ENCODE measurements at regions not wholly inside any gene's neighbourhood (a gene's known extent, or its start where the extent isn't known, plus 50 kb on each side); places are given as distances from the start of the nearest gene placed in this dataset.

DNA sequence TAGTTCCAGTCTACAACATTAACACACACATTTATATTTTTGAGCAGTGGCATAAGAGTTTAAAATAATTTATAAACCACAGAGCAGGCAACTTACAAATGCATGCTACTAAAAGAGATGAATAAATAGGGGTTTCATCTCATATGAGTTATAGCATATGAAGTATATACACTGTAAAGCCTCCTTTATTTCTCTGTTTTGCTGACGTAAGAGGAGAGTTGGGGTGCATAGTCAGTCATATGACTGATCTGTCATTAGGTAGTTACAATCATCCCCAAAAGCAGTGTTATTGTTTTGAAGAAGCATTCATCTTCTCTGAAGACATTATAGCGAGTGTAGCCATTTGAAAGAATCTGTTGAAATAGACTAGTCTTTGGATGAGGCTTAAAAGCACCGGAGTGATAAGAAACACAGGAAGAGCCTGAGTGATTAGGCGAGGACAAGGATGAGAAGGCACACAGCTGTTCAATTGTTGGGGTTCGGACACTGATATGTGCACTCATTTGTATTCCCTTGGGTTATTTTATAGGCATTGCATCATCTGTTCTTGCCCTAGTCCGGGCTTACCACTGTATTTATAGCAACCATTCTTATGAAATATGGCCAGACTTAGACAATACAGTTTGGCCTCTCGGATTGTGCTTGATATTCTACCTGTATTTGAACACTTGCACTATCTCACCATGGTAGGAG lies 325.7 kb downstream of the SAMD5 start:
- Histone ChIP-seq H3K9me3 (ENCODE audit: control insufficient read depth in 5 of 5, low read length in 5 of 5) (no peaks in the 10 kb centered on the region), H3K27ac (ENCODE audit: low read depth, low read length) (no peak overlapping the region), H3K4me1 (ENCODE audit: control insufficient read depth in 5 of 5, insufficient read depth in 5 of 5, low read length in 5 of 5) (no peaks in the 10 kb centered on the region), H3K4me3 (ENCODE audit: low read depth in 1 of 5, low read length in 5 of 5) (no peak overlapping the region), H3K27me3 (ENCODE audit: control insufficient read depth in 5 of 5, insufficient read depth in 4 of 5, low read length in 5 of 5) (no peaks in the 10 kb centered on the region), H3K36me3 (ENCODE audit: control insufficient read depth in 5 of 5, insufficient read depth in 5 of 5, low read length in 5 of 5) (no peaks in the 10 kb centered on the region), H3K9ac (ENCODE audit: low read length in 5 of 5) (no peak overlapping the region)

DNA sequence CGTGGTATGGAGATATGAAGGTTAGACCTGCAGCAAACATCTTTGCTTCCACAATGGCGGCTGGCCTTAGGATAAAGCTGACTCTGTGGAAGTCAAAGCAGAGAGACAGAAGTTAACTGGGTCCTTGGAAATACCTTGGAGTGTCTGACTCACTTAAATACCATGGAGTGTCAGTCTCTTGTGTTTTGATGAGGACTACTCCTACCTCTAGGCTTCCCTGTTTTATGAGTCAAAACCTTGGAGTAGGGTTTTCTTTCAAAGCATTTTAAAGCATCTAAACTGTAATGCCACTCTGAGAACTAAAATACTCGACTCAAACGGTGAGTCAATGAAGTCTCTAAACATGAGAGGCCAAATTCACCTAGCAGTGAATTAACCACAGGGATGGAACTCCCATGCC lies 329.1 kb downstream of the SAMD5 start:
- Histone ChIP-seq H3K9ac (ENCODE audit: low read length in 5 of 5) (no peak overlapping the region), H3K36me3 (ENCODE audit: control insufficient read depth in 5 of 5, insufficient read depth in 5 of 5, low read length in 5 of 5) (no peaks in the 10 kb centered on the region), H3K27me3 (ENCODE audit: control insufficient read depth in 5 of 5, insufficient read depth in 4 of 5, low read length in 5 of 5) (no peaks in the 10 kb centered on the region), H3K27ac (ENCODE audit: low read depth, low read length) (no peak overlapping the region), H3K9me3 (ENCODE audit: control insufficient read depth in 5 of 5, low read length in 5 of 5) (no peaks in the 10 kb centered on the region), H3K4me1 (ENCODE audit: control insufficient read depth in 5 of 5, insufficient read depth in 5 of 5, low read length in 5 of 5) (no peaks in the 10 kb centered on the region), H3K4me3 (ENCODE audit: low read depth in 1 of 5, low read length in 5 of 5) (no peak overlapping the region)

DNA sequence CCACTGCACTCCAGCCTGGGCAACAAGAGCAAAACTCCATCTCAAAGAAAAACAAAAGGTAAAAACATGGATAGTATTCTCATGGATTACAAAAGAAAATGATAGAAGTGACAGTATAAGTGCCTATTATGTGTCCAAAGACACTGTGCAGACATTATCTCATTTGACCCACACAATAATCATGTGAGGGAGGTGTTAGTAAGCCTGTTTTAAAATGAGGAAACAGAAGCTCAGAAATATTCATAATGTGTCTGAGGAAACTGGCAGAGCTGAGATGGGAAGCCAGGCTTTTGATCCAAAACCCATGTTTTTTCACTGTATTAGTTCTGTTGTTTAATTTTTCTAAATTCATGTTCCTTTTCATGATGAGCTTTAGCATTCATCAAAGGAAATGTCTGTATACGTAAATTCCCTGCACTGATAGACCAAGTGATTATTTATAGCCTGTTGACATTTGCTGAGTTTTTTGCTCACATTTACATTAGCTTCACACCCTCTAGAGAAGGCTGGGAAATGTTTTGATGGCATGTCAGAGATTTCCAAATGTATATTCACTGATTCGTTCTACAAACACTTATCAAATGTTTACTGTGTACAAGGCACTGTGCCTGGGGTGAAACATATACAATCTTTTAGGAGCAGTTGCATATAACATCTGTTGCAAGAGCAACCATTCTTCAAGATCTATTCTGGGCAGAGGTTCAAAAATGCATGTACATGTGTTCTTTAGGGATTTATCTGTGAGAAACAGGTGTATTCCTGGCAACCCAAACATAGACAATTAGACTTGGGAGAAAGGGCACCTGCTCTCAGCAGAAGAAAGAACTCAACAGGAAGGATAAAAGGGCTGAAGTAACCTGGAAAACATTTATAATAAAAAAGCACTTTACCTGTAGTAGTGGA lies 331.5 kb downstream of the SAMD5 start:
- Histone ChIP-seq H3K9ac (ENCODE audit: low read length in 5 of 5) (no peak overlapping the region), H3K36me3 (ENCODE audit: control insufficient read depth in 5 of 5, insufficient read depth in 5 of 5, low read length in 5 of 5) (no peaks in the 10 kb centered on the region), H3K4me3 (ENCODE audit: low read depth in 1 of 5, low read length in 5 of 5) (no peak overlapping the region), H3K27me3 (ENCODE audit: control insufficient read depth in 5 of 5, insufficient read depth in 4 of 5, low read length in 5 of 5) (no peaks in the 10 kb centered on the region), H3K27ac (ENCODE audit: low read depth, low read length) (no peak overlapping the region), H3K4me1 (ENCODE audit: control insufficient read depth in 5 of 5, insufficient read depth in 5 of 5, low read length in 5 of 5) (no peaks in the 10 kb centered on the region), H3K9me3 (ENCODE audit: control insufficient read depth in 5 of 5, low read length in 5 of 5) (no peaks in the 10 kb centered on the region)

DNA sequence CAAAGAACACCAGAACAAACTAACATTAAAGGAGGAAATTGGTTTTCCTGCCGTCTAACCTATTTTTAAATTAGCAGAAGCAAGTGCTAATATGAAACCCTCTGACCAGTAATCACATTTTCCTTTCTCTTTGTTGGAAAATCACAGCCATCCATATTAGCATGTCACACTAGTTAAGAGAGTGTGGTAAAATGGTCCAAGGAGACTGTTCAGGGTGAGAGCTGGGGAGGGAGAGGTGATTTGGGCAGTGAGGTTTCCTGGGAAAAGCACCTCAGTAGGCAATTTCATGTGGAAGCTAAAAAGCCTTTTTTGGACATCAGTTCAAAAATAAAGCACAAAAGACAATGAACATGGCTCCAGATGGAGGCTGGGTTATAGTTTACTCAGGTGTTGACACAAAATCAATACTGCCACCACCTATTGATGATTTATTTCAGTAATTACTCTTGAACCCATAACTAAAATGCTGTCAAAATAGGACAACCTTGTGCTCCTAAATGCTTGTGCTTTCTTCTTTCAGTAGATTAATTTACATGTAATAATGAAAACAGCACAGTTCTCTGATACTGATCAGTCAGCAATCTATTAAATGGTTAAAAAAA lies 333.2 kb downstream of the SAMD5 start:
- H3K4me3 ChIP-seq (ENCODE audit: low read depth in 1 of 5, low read length in 5 of 5), result no peak overlapping the region
- no peaks in the 10 kb centered on the region for H3K27me3 ChIP-seq (ENCODE audit: control insufficient read depth in 5 of 5, insufficient read depth in 4 of 5, low read length in 5 of 5)
- H3K9me3 ChIP-seq (ENCODE audit: control insufficient read depth in 5 of 5, low read length in 5 of 5), result peaks cover 0 to 2% (median 0%) of the 10 kb centered on the region in 5 donors
- no peaks in the 10 kb centered on the region for H3K4me1 ChIP-seq (ENCODE audit: control insufficient read depth in 5 of 5, insufficient read depth in 5 of 5, low read length in 5 of 5)
- H3K36me3 ChIP-seq (ENCODE audit: control insufficient read depth in 5 of 5, insufficient read depth in 5 of 5, low read length in 5 of 5), result no peaks in the 10 kb centered on the region
- H3K27ac ChIP-seq (ENCODE audit: low read depth, low read length), result no peak overlapping the region
- H3K9ac ChIP-seq (ENCODE audit: low read length in 5 of 5), result no peak overlapping the region

DNA sequence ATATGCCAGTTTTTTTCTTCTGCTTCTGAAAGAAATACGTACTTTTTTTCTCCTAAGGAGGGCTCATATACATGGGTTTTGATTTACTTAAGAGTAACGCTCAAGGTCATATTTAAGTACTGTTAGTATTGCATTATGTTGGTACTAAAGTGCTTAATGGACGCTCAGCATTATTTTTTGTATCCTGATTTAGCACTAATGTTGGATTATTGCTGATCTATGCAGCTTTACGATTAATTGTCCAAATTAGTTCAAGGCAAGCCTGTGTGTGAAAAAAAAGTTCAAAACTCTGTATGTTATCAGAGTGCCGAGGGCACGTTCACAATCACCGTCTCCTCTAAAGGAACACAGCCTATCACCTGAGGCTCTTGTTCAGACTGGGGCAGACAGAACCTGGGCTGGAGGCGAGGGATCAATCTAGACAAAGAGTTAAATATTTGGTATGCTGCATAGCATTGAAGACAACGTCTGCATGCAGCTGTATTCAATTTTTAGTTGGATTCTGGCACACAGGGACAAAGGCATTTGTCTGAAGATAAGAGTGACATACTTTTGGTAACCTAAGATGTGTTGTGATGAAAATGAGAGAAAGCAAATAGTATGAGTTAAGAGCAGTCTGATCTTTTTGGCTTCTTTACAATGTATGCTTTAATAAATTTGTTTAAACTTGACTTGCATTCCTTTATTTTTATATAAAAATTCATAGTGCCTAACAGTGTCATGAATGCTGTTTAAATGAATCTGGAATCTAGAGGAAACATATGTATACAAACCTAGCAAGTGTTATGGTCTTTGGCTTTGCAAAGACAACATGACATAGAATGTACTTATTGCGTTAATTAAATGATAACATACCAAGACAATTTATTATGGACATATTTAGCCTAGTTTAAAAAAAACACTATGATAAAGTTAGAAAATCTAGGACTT lies 341.2 kb downstream of the SAMD5 start:
- no peak overlapping the region for H3K27ac ChIP-seq (ENCODE audit: low read depth, low read length)
- H3K9ac ChIP-seq (ENCODE audit: low read length in 5 of 5), result no peak overlapping the region
- H3K4me3 ChIP-seq (ENCODE audit: low read depth in 1 of 5, low read length in 5 of 5), result no peak overlapping the region
- H3K4me1 ChIP-seq (ENCODE audit: control insufficient read depth in 5 of 5, insufficient read depth in 5 of 5, low read length in 5 of 5), result no peaks in the 10 kb centered on the region
- peaks cover 0 to 2% (median 0%) of the 10 kb centered on the region in 5 donors for H3K9me3 ChIP-seq (ENCODE audit: control insufficient read depth in 5 of 5, low read length in 5 of 5)
- H3K27me3 ChIP-seq (ENCODE audit: control insufficient read depth in 5 of 5, insufficient read depth in 4 of 5, low read length in 5 of 5), result no peaks in the 10 kb centered on the region
- no peaks in the 10 kb centered on the region for H3K36me3 ChIP-seq (ENCODE audit: control insufficient read depth in 5 of 5, insufficient read depth in 5 of 5, low read length in 5 of 5)

DNA sequence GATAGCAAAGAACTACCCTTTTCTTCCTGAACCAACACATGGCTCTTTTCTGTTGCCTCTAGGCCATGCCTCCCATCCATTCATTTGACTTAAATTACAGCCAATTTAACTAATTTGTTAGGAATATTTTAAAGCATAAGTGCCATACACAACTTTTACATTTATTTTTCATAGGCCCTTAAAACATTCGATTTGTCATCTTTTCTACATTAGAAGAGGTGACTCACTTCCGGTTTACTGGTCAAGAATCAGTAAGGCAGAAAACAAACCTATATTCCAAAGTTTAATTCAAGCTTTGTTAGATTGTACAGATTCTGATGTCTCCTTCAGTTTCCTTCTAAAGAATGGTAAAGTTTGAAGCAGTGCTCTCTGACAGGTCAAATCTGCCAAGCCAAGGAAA lies 344.3 kb downstream of the SAMD5 start:
- H3K9ac ChIP-seq (ENCODE audit: low read length in 5 of 5), result no peak overlapping the region
- H3K27me3 ChIP-seq (ENCODE audit: control insufficient read depth in 5 of 5, insufficient read depth in 4 of 5, low read length in 5 of 5), result no peaks in the 10 kb centered on the region
- H3K27ac ChIP-seq (ENCODE audit: low read depth, low read length), result no peak overlapping the region
- H3K9me3 ChIP-seq (ENCODE audit: control insufficient read depth in 5 of 5, low read length in 5 of 5), result no peaks in the 10 kb centered on the region
- no peak overlapping the region for H3K4me3 ChIP-seq (ENCODE audit: low read depth in 1 of 5, low read length in 5 of 5)
- H3K4me1 ChIP-seq (ENCODE audit: control insufficient read depth in 5 of 5, insufficient read depth in 5 of 5, low read length in 5 of 5), result no peaks in the 10 kb centered on the region
- no peaks in the 10 kb centered on the region for H3K36me3 ChIP-seq (ENCODE audit: control insufficient read depth in 5 of 5, insufficient read depth in 5 of 5, low read length in 5 of 5)

DNA sequence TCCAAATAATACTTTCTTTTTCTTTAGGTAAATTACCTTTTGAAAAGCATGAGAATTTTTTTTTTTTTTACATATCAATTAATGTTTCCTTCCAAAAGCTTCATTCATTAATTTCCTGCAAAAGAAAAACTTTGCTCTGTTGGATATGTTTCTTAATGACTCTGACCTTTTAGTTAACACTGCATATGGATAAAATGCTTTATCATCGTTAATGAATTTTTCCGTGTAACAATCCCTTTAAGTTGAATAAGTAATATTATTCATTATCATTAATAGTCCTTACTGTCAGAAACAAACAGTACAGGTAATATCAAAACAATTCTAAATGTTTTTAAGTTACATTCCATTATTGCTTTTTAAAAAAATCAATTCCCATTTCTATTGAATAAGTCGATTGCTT lies 345.1 kb downstream of the SAMD5 start:
- Histone ChIP-seq H3K4me3 (ENCODE audit: low read depth in 1 of 5, low read length in 5 of 5) (no peak overlapping the region), H3K27me3 (ENCODE audit: control insufficient read depth in 5 of 5, insufficient read depth in 4 of 5, low read length in 5 of 5) (no peaks in the 10 kb centered on the region), H3K9ac (ENCODE audit: low read length in 5 of 5) (no peak overlapping the region), H3K27ac (ENCODE audit: low read depth, low read length) (no peak overlapping the region), H3K36me3 (ENCODE audit: control insufficient read depth in 5 of 5, insufficient read depth in 5 of 5, low read length in 5 of 5) (no peaks in the 10 kb centered on the region), H3K4me1 (ENCODE audit: control insufficient read depth in 5 of 5, insufficient read depth in 5 of 5, low read length in 5 of 5) (no peaks in the 10 kb centered on the region), H3K9me3 (ENCODE audit: control insufficient read depth in 5 of 5, low read length in 5 of 5) (no peaks in the 10 kb centered on the region)

DNA sequence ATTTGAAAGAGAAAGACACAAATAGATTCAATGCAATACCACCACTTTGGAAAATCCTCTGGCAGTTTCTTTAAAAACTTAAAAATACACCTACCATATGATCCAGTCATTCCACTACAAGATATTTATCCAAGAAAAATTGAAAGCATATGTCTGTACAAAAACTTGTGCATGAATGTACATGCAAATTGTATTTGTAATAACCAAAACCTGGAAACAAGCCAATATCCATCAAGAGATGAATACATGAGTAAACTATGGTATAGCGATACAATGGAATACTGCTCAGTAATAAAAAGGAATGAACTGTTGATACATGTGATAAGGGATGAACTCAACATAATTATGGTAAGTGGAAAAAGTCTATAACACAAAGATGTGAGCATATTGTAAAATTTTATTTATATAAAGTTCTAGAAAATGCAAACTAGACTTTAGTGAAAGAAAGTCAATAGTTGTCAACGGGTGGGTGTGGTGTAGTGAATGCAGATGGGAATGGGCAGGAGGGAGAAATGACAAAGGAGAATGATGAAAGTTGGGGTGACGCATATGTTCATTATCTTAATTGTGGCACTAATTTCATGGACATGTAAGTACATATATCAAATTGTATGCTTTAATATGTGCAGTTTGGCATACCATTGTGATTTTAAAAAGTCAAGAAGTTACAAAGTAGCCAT lies 347.5 kb downstream of the SAMD5 start:
- no peak overlapping the region for H3K4me3 ChIP-seq (ENCODE audit: low read depth in 1 of 5, low read length in 5 of 5)

DNA sequence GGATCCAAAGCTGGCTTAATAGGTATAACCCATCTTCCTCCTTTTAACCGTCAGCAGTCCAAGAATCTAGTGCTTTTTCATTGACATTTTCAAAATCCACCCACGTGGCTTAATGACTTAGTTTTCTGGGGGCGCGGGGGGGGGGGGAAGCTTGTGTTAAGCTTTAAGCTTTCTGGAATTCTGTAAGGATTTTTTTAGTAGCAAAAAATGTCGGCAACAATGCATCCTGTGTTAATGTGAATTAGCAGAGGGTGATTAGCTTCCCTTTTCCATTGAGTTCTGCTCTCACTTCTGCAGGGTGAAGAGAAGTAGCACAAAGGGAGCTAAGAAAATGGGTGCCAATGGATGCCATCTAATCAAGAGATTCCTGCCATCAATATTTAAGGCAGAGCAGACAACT lies 348.2 kb downstream of the SAMD5 start:
- Histone ChIP-seq H3K9me3 (ENCODE audit: control insufficient read depth in 5 of 5, low read length in 5 of 5) (no peaks in the 10 kb centered on the region), H3K36me3 (ENCODE audit: control insufficient read depth in 5 of 5, insufficient read depth in 5 of 5, low read length in 5 of 5) (no peaks in the 10 kb centered on the region), H3K9ac (ENCODE audit: low read length in 5 of 5) (no peak overlapping the region), H3K4me3 (ENCODE audit: low read depth in 1 of 5, low read length in 5 of 5) (no peak overlapping the region), H3K27ac (ENCODE audit: low read depth, low read length) (no peak overlapping the region), H3K27me3 (ENCODE audit: control insufficient read depth in 5 of 5, insufficient read depth in 4 of 5, low read length in 5 of 5) (no peaks in the 10 kb centered on the region), H3K4me1 (ENCODE audit: control insufficient read depth in 5 of 5, insufficient read depth in 5 of 5, low read length in 5 of 5) (no peaks in the 10 kb centered on the region)

More for the DNA sequence above, 347.5 kb downstream of the SAMD5 start:
- Histone ChIP-seq H3K4me1 (ENCODE audit: control insufficient read depth in 5 of 5, insufficient read depth in 5 of 5, low read length in 5 of 5) (no peaks in the 10 kb centered on the region), H3K36me3 (ENCODE audit: control insufficient read depth in 5 of 5, insufficient read depth in 5 of 5, low read length in 5 of 5) (no peaks in the 10 kb centered on the region), H3K27me3 (ENCODE audit: control insufficient read depth in 5 of 5, insufficient read depth in 4 of 5, low read length in 5 of 5) (no peaks in the 10 kb centered on the region), H3K27ac (ENCODE audit: low read depth, low read length) (no peak overlapping the region), H3K9me3 (ENCODE audit: control insufficient read depth in 5 of 5, low read length in 5 of 5) (no peaks in the 10 kb centered on the region), H3K9ac (ENCODE audit: low read length in 5 of 5) (no peak overlapping the region)
